ENCODE measurements at regions not wholly inside any gene's neighbourhood (a gene's known extent, or its start where the extent isn't known, plus 50 kb on each side); places are given as distances from the start of the nearest gene placed in this dataset.

- no peaks in the 10 kb centered on the region for H3K9me3 ChIP-seq (ENCODE audit: control insufficient read depth in 2 of 3, low read length in 3 of 3)
- no peaks in the 10 kb centered on the region for H3K4me1 ChIP-seq (ENCODE audit: control insufficient read depth in 2 of 2, insufficient read depth in 2 of 2, low read length in 2 of 2)
- H3K36me3 ChIP-seq (ENCODE audit: control insufficient read depth in 2 of 3, insufficient read depth in 3 of 3, low read length in 3 of 3) = no peaks in the 10 kb centered on the region
- DNase-seq = no peak
- Mint-ChIP-seq H3K27ac (no peak overlapping the region), H3K4me1 (no peaks in the 10 kb centered on the region), H3K4me3 (no peak overlapping the region), H3K9me3 (peaks cover 0 to 11% (median 4%) of the 10 kb centered on the region in 11 donors), H3K27me3 (peaks cover 2 to 14% (median 12%) of the 10 kb centered on the region in 5 donors), H3K36me3 (no peaks in the 10 kb centered on the region)
- intact Hi-C loops (cut with micrococcal nuclease) = no loop called here
- no peak overlapping the region for H3K4me3 ChIP-seq (ENCODE audit: low read length)
- ChIA-PET CTCF (interaction anchor here (0.6 kb wide), 1 partner anchor 837 kb away, joined by 3 read pairs; no protein-coding TSS in a partner anchor), POLR2A (no interaction called here)
- no peaks in the 10 kb centered on the region for H3K27me3 ChIP-seq (ENCODE audit: control insufficient read depth in 2 of 2, insufficient read depth in 2 of 2, low read length in 2 of 2)
- no peak for ATAC-seq
- H3K27ac ChIP-seq (ENCODE audit: low read depth, low read length) = no peak overlapping the region
Measured at GRCh38 chr5:35416217-35416988, 186.1 kb upstream of the PRLR start.

- Histone ChIP-seq H3K9me3 (ENCODE audit: control insufficient read depth in 2 of 3, low read length in 3 of 3) (no peaks in the 10 kb centered on the region), H3K27ac (ENCODE audit: low read depth, low read length) (no peak overlapping the region), H3K27me3 (ENCODE audit: control insufficient read depth in 2 of 2, insufficient read depth in 2 of 2, low read length in 2 of 2) (peaks cover 0 to 2% of the 10 kb centered on the region in 2 donors), H3K4me3 (ENCODE audit: low read length) (no peak overlapping the region), H3K36me3 (ENCODE audit: control insufficient read depth in 2 of 3, insufficient read depth in 3 of 3, low read length in 3 of 3) (no peaks in the 10 kb centered on the region), H3K4me1 (ENCODE audit: control insufficient read depth in 2 of 2, insufficient read depth in 2 of 2, low read length in 2 of 2) (no peaks in the 10 kb centered on the region)
- intact Hi-C loops (cut with micrococcal nuclease) = no loop called here
- POLR2A ChIA-PET = no interaction called here
- peaks cover 0 to 13% (median 7%) of the 10 kb centered on the region in 5 donors for H3K27me3 Mint-ChIP-seq
- H3K4me3 Mint-ChIP-seq = no peak overlapping the region
- ATAC-seq (no peak), DNase-seq (no peak)
- peaks cover 0 to 14% (median 5%) of the 10 kb centered on the region in 11 donors for H3K9me3 Mint-ChIP-seq
- H3K27ac Mint-ChIP-seq = no peak overlapping the region
- no peaks in the 10 kb centered on the region for H3K36me3 Mint-ChIP-seq
- H3K4me1 Mint-ChIP-seq = no peaks in the 10 kb centered on the region
- CTCF ChIA-PET = interaction anchor here (0.6 kb wide), 1 partner anchor 835 kb away, joined by 3 read pairs; no protein-coding TSS in a partner anchor
Measured at GRCh38 chr5:35415309-35415708, 185.0 kb upstream of the PRLR start.

GRCh38 chr5:35409361-35409760 is 179.1 kb upstream of the PRLR start:
- no peak for ATAC-seq
- ChIA-PET CTCF (no interaction called here), POLR2A (no interaction called here)
- Histone ChIP-seq H3K36me3 (ENCODE audit: control insufficient read depth in 2 of 3, insufficient read depth in 3 of 3, low read length in 3 of 3) (no peaks in the 10 kb centered on the region), H3K27me3 (ENCODE audit: control insufficient read depth in 2 of 2, insufficient read depth in 2 of 2, low read length in 2 of 2) (peaks cover 0 to 2% of the 10 kb centered on the region in 2 donors), H3K27ac (ENCODE audit: low read depth, low read length) (no peak overlapping the region), H3K4me3 (ENCODE audit: low read length) (no peak overlapping the region), H3K4me1 (ENCODE audit: control insufficient read depth in 2 of 2, insufficient read depth in 2 of 2, low read length in 2 of 2) (no peaks in the 10 kb centered on the region), H3K9me3 (ENCODE audit: control insufficient read depth in 2 of 3, low read length in 3 of 3) (no peaks in the 10 kb centered on the region)
- no peaks in the 10 kb centered on the region for H3K36me3 Mint-ChIP-seq
- H3K27ac Mint-ChIP-seq = no peak overlapping the region
- no peak for DNase-seq
- H3K4me1 Mint-ChIP-seq = no peaks in the 10 kb centered on the region
- H3K9me3 Mint-ChIP-seq = peaks cover 0 to 14% (median 6%) of the 10 kb centered on the region in 11 donors
- peaks cover 0 to 17% (median 9%) of the 10 kb centered on the region in 5 donors for H3K27me3 Mint-ChIP-seq
- no peak overlapping the region for H3K4me3 Mint-ChIP-seq
- intact Hi-C loops (cut with micrococcal nuclease) = no loop called here

GRCh38 chr5:35408146-35408545 is 177.9 kb upstream of the PRLR start:
- ChIA-PET POLR2A (no interaction called here), CTCF (no interaction called here)
- Histone ChIP-seq H3K27me3 (ENCODE audit: control insufficient read depth in 2 of 2, insufficient read depth in 2 of 2, low read length in 2 of 2) (peaks cover 0 to 2% of the 10 kb centered on the region in 2 donors), H3K36me3 (ENCODE audit: control insufficient read depth in 2 of 3, insufficient read depth in 3 of 3, low read length in 3 of 3) (no peaks in the 10 kb centered on the region), H3K27ac (ENCODE audit: low read depth, low read length) (no peak overlapping the region), H3K9me3 (ENCODE audit: control insufficient read depth in 2 of 3, low read length in 3 of 3) (no peaks in the 10 kb centered on the region), H3K4me3 (ENCODE audit: low read length) (no peak overlapping the region), H3K4me1 (ENCODE audit: control insufficient read depth in 2 of 2, insufficient read depth in 2 of 2, low read length in 2 of 2) (no peaks in the 10 kb centered on the region)
- Mint-ChIP-seq H3K27me3 (peaks cover 0 to 17% (median 9%) of the 10 kb centered on the region in 5 donors), H3K4me1 (no peaks in the 10 kb centered on the region), H3K4me3 (no peak overlapping the region), H3K9me3 (peaks cover 0 to 12% (median 5%) of the 10 kb centered on the region in 11 donors), H3K36me3 (no peaks in the 10 kb centered on the region), H3K27ac (no peak overlapping the region)
- ATAC-seq (no peak), DNase-seq (no peak)
- intact Hi-C loops (cut with micrococcal nuclease) = no loop called here

- CTCF ChIA-PET = no interaction called here
Measured at GRCh38 chr5:35407697-35408096, 177.4 kb upstream of the PRLR start.

GRCh38 chr5:35405938-35406337 is 175.7 kb upstream of the PRLR start:
- no peak overlapping the region for H3K4me3 Mint-ChIP-seq
- Histone ChIP-seq H3K9me3 (ENCODE audit: control insufficient read depth in 2 of 3, low read length in 3 of 3) (no peaks in the 10 kb centered on the region), H3K27ac (ENCODE audit: low read depth, low read length) (no peak overlapping the region), H3K36me3 (ENCODE audit: control insufficient read depth in 2 of 3, insufficient read depth in 3 of 3, low read length in 3 of 3) (no peaks in the 10 kb centered on the region), H3K4me3 (ENCODE audit: low read length) (no peak overlapping the region), H3K27me3 (ENCODE audit: control insufficient read depth in 2 of 2, insufficient read depth in 2 of 2, low read length in 2 of 2) (peaks cover 0 to 2% of the 10 kb centered on the region in 2 donors), H3K4me1 (ENCODE audit: control insufficient read depth in 2 of 2, insufficient read depth in 2 of 2, low read length in 2 of 2) (no peaks in the 10 kb centered on the region)
- intact Hi-C loops (cut with micrococcal nuclease) = no loop called here
- no peak for ATAC-seq
- H3K36me3 Mint-ChIP-seq = no peaks in the 10 kb centered on the region
- peaks cover 0 to 8% (median 3%) of the 10 kb centered on the region in 11 donors for H3K9me3 Mint-ChIP-seq
- CTCF ChIA-PET = no interaction called here
- peak overlapping the region in 1 of 9 donors; percentile 23 for H3K27ac Mint-ChIP-seq
- H3K4me1 Mint-ChIP-seq = no peaks in the 10 kb centered on the region
- POLR2A ChIA-PET = no interaction called here
- peaks cover 0 to 17% (median 9%) of the 10 kb centered on the region in 5 donors for H3K27me3 Mint-ChIP-seq
- no peak for DNase-seq

More at GRCh38 chr5:35407697-35408096, 177.4 kb upstream of the PRLR start:
- H3K27ac Mint-ChIP-seq = no peak overlapping the region
- Histone ChIP-seq H3K4me3 (ENCODE audit: low read length) (no peak overlapping the region), H3K36me3 (ENCODE audit: control insufficient read depth in 2 of 3, insufficient read depth in 3 of 3, low read length in 3 of 3) (no peaks in the 10 kb centered on the region), H3K27ac (ENCODE audit: low read depth, low read length) (no peak overlapping the region), H3K27me3 (ENCODE audit: control insufficient read depth in 2 of 2, insufficient read depth in 2 of 2, low read length in 2 of 2) (peaks cover 0 to 2% of the 10 kb centered on the region in 2 donors), H3K4me1 (ENCODE audit: control insufficient read depth in 2 of 2, insufficient read depth in 2 of 2, low read length in 2 of 2) (no peaks in the 10 kb centered on the region), H3K9me3 (ENCODE audit: control insufficient read depth in 2 of 3, low read length in 3 of 3) (no peaks in the 10 kb centered on the region)
- H3K4me1 Mint-ChIP-seq = no peaks in the 10 kb centered on the region
- peaks cover 0 to 9% (median 4%) of the 10 kb centered on the region in 11 donors for H3K9me3 Mint-ChIP-seq
- H3K4me3 Mint-ChIP-seq = no peak overlapping the region
- H3K27me3 Mint-ChIP-seq = peaks cover 0 to 17% (median 9%) of the 10 kb centered on the region in 5 donors
- H3K36me3 Mint-ChIP-seq = no peaks in the 10 kb centered on the region
- intact Hi-C loops (cut with micrococcal nuclease) = no loop called here
- DNase-seq (no peak), ATAC-seq (no peak)
- POLR2A ChIA-PET = no interaction called here

GRCh38 chr5:35404701-35405100 is 174.4 kb upstream of the PRLR start:
- no peak overlapping the region for H3K27ac ChIP-seq (ENCODE audit: low read depth, low read length)
- ChIA-PET POLR2A (no interaction called here), CTCF (no interaction called here)
- no peaks in the 10 kb centered on the region for H3K4me1 ChIP-seq (ENCODE audit: control insufficient read depth in 2 of 2, insufficient read depth in 2 of 2, low read length in 2 of 2)
- H3K36me3 Mint-ChIP-seq = no peaks in the 10 kb centered on the region
- H3K27ac Mint-ChIP-seq = no peak overlapping the region
- no peak for DNase-seq
- no peak overlapping the region for H3K4me3 ChIP-seq (ENCODE audit: low read length)
- intact Hi-C loops (cut with micrococcal nuclease) = no loop called here
- ATAC-seq = no peak
- no peaks in the 10 kb centered on the region for H3K27me3 ChIP-seq (ENCODE audit: control insufficient read depth in 2 of 2, insufficient read depth in 2 of 2, low read length in 2 of 2)
- peaks cover 0 to 11% (median 4%) of the 10 kb centered on the region in 11 donors for H3K9me3 Mint-ChIP-seq
- no peaks in the 10 kb centered on the region for H3K9me3 ChIP-seq (ENCODE audit: control insufficient read depth in 2 of 3, low read length in 3 of 3)
- peaks cover 0 to 15% (median 9%) of the 10 kb centered on the region in 5 donors for H3K27me3 Mint-ChIP-seq
- H3K4me3 Mint-ChIP-seq = no peak overlapping the region
- no peaks in the 10 kb centered on the region for H3K36me3 ChIP-seq (ENCODE audit: control insufficient read depth in 2 of 3, insufficient read depth in 3 of 3, low read length in 3 of 3)
- no peaks in the 10 kb centered on the region for H3K4me1 Mint-ChIP-seq
